CD14-positive monocyte (primary cell): ENCODE measurements at regions not wholly inside any gene's neighbourhood (a gene's known extent, or its start where the extent isn't known, plus 50 kb on each side); places are given as distances from the start of the nearest gene placed in this dataset.

ENCODE experiments used
- DNase-seq, 3 donors: peaks; one replicate each; pipeline ENCODE4 v3.0.0-alpha.2; 2011 to 2022
- H2AFZ ChIP-seq: 2 replicates; pipeline ENCODE4 v1.6.0; 2012; ENCODE audit warnings: mild to moderate bottlenecking, low read depth, low read length, inconsistent platforms; ENCODE audit not compliant: insufficient read depth, poor library complexity, severe bottlenecking
- H3K27ac ChIP-seq, 2 donors: 1 replicate in 1 of 2; 2 replicates in 1 of 2; pipeline ENCODE4 v1.5.1; 2012 to 2013; ENCODE audit warnings: low read length in 2 of 2, control low read depth in 1 of 2, inconsistent platforms in 1 of 2, low read depth in 1 of 2, mild to moderate bottlenecking in 1 of 2
- H3K27me3 ChIP-seq, 2 donors: one replicate each; pipeline versions ENCODE4 v1.6.0 to v1.6.1; 2011 to 2013; ENCODE audit warnings: low read length in 2 of 2; ENCODE audit not compliant: control insufficient read depth in 2 of 2, insufficient read depth in 2 of 2
- H3K36me3 ChIP-seq, 2 donors: replicated peaks in 1 of 2; 1 replicate in 1 of 2; 2 replicates in 1 of 2; pipeline versions ENCODE4 v1.5.1 to v1.6.1; 2012 to 2013; ENCODE audit warnings: low read length in 2 of 2, control low read depth in 1 of 2, inconsistent platforms in 1 of 2, mild to moderate bottlenecking in 1 of 2; ENCODE audit not compliant: insufficient read depth in 2 of 2, control insufficient read depth in 1 of 2
- H3K4me1 ChIP-seq, 2 donors: 1 replicate in 1 of 2; 2 replicates in 1 of 2; pipeline versions ENCODE4 v1.5.1 to v1.6.1; 2012 to 2013; ENCODE audit warnings: low read length in 2 of 2, control low read depth in 1 of 2, inconsistent platforms in 1 of 2, mild to moderate bottlenecking in 1 of 2, moderate library complexity in 1 of 2; ENCODE audit not compliant: insufficient read depth in 2 of 2, control insufficient read depth in 1 of 2
- H3K4me2 ChIP-seq: replicated peaks from 2 replicates; pipeline ENCODE3; 2012; ENCODE audit warnings: low read length, moderate library complexity, mild to moderate bottlenecking; ENCODE audit not compliant: poor library complexity, severe bottlenecking; ENCODE audit errors: extremely low read depth
- H3K4me3 ChIP-seq, 3 experiments: fragments of 200-600 bp in 1 of 3; sonication (generic) in 1 of 3; replicated peaks in 1 of 3; 1 replicate in 2 of 3; 2 replicates in 1 of 3; pipeline ENCODE4 v1.5.1; 2011 to 2013; ENCODE audit warnings: low read length in 3 of 3, mild to moderate bottlenecking in 3 of 3, control low read depth in 2 of 3, low read depth in 2 of 3, inconsistent platforms in 1 of 3, moderate library complexity in 1 of 3
- H3K79me2 ChIP-seq: 2 replicates; pipeline ENCODE4 v1.6.0; 2012; ENCODE audit warnings: mild to moderate bottlenecking, control low read depth, inconsistent platforms, low read length, moderate library complexity; ENCODE audit not compliant: insufficient read depth
- H3K9ac ChIP-seq: 2 replicates; pipeline ENCODE4 v1.6.0; 2017; ENCODE audit warnings: low read length, mild to moderate bottlenecking; ENCODE audit not compliant: insufficient read depth, poor library complexity, severe bottlenecking
- H3K9me3 ChIP-seq, 2 donors: replicated peaks in 1 of 2; 1 replicate in 1 of 2; 2 replicates in 1 of 2; pipeline versions ENCODE4 v1.5.1 to v1.6.1; 2012 to 2013; ENCODE audit warnings: low read length in 2 of 2, control low read depth in 1 of 2; ENCODE audit not compliant: control insufficient read depth in 1 of 2, insufficient read depth in 1 of 2
- H4K20me1 ChIP-seq: 2 replicates; pipeline ENCODE4 v1.6.0; 2012; ENCODE audit warnings: mild to moderate bottlenecking, low read length, control low read depth, moderate library complexity; ENCODE audit not compliant: insufficient read depth
- H3K27ac Mint-ChIP-seq, 7 donors: one replicate each; pipeline ENCODE4 v1.8.0; 2020; ENCODE audit warnings: mild to moderate bottlenecking in 7 of 7, mixed read lengths in 7 of 7, moderate library complexity in 6 of 7, inconsistent platforms in 2 of 7
- H3K27me3 Mint-ChIP-seq, 3 donors: one replicate each; pipeline ENCODE4 v1.8.0; 2021 to 2022; ENCODE audit warnings: low read depth in 3 of 3, mild to moderate bottlenecking in 3 of 3, mixed read lengths in 3 of 3, moderate library complexity in 3 of 3, inconsistent platforms in 1 of 3
- H3K36me3 Mint-ChIP-seq, 2 donors: one replicate each; pipeline ENCODE4 v1.8.0; 2020; ENCODE audit warnings: mixed read lengths in 2 of 2, inconsistent platforms in 1 of 2, mild to moderate bottlenecking in 1 of 2
- H3K4me1 Mint-ChIP-seq: one replicate; pipeline ENCODE4 v1.8.0; 2020; ENCODE audit warnings: mild to moderate bottlenecking, mixed read lengths
- H3K4me3 Mint-ChIP-seq, 2 donors: one replicate each; pipeline ENCODE4 v1.8.0; 2020; ENCODE audit warnings: mild to moderate bottlenecking in 2 of 2, mixed read lengths in 2 of 2, moderate library complexity in 1 of 2
- H3K9me3 Mint-ChIP-seq, 7 donors: one replicate each; pipeline ENCODE4 v1.8.0; 2020 to 2022; ENCODE audit warnings: mixed read lengths in 7 of 7, mild to moderate bottlenecking in 6 of 7, moderate library complexity in 6 of 7, inconsistent platforms in 2 of 7
- WGBS: methylation state at CpG from one replicate; pipeline ENCODE4 v1.1.5; 2013; ENCODE audit warnings: missing lambda C conversion rate; ENCODE audit not compliant: insufficient coverage; 5-methylcytosine and 5-hydroxymethylcytosine counted together
- intact Hi-C, 2 donors: fragments of 100-400 bp; cut with micrococcal nuclease; formaldehyde crosslinking; loops; one replicate each; pipeline versions ENCODE4 v1.15.0 to v1.15.1; 2023
- TF ChIP-seq, protein P1 (sequence below): fragments of 200-600 bp; IDR thresholded peaks from one replicate; pipeline ENCODE4 v1.8.0; 2022; ENCODE audit warnings: antibody characterized with exemption, mild to moderate bottlenecking

GRCh38 chr10:62632071-62632809 lies 172.3 kb upstream of the ADO start:
- peaks cover 59 to 62% of the 10 kb centered on the region in 2 donors for H3K4me1 ChIP-seq
- peak overlapping the region; percentile 13 for H3K4me2 ChIP-seq
- H3K4me3 Mint-ChIP-seq: peak overlapping the region; percentile 27 to 28
- intact Hi-C loops: loop anchor here (2.0 to 10.0 kb wide), 3 partner anchors 13 to 130 kb away; no protein-coding TSS in a partner anchor
- TF ChIP-seq, protein P1, sequence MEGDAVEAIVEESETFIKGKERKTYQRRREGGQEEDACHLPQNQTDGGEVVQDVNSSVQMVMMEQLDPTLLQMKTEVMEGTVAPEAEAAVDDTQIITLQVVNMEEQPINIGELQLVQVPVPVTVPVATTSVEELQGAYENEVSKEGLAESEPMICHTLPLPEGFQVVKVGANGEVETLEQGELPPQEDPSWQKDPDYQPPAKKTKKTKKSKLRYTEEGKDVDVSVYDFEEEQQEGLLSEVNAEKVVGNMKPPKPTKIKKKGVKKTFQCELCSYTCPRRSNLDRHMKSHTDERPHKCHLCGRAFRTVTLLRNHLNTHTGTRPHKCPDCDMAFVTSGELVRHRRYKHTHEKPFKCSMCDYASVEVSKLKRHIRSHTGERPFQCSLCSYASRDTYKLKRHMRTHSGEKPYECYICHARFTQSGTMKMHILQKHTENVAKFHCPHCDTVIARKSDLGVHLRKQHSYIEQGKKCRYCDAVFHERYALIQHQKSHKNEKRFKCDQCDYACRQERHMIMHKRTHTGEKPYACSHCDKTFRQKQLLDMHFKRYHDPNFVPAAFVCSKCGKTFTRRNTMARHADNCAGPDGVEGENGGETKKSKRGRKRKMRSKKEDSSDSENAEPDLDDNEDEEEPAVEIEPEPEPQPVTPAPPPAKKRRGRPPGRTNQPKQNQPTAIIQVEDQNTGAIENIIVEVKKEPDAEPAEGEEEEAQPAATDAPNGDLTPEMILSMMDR: no peak
- H3K4me1 Mint-ChIP-seq: peaks cover 7% of the 10 kb centered on the region
- H4K20me1 ChIP-seq: no peaks in the 10 kb centered on the region
- H3K36me3 Mint-ChIP-seq: peaks cover 0 to 1% of the 10 kb centered on the region in 2 donors
- H3K9me3 Mint-ChIP-seq: peaks cover 0 to 4% (median 0%) of the 10 kb centered on the region in 7 donors
- no peaks in the 10 kb centered on the region for H3K79me2 ChIP-seq
- H3K27me3 ChIP-seq: no peaks in the 10 kb centered on the region
- peak overlapping the region; percentile 84 for H3K9ac ChIP-seq
- peak overlapping the region in 1 of 3 experiments; percentile 5 for H3K4me3 ChIP-seq
- peaks cover 0 to 2% (median 0%) of the 10 kb centered on the region in 3 donors for H3K27me3 Mint-ChIP-seq
- H3K27ac ChIP-seq: peak overlapping the region; percentile 90 to 99
- WGBS: 0% methylated on average over 3 of the region's 12 CpGs
- no peak overlapping the region for H2AFZ ChIP-seq
- H3K9me3 ChIP-seq: no peaks in the 10 kb centered on the region
- DNase-seq: peak; percentile 94 to 99 (median 95)
- H3K27ac Mint-ChIP-seq: peak overlapping the region in 3 of 7 donors; percentile 98 to 100 (median 99)
- H3K36me3 ChIP-seq: no peaks in the 10 kb centered on the region

DNA sequence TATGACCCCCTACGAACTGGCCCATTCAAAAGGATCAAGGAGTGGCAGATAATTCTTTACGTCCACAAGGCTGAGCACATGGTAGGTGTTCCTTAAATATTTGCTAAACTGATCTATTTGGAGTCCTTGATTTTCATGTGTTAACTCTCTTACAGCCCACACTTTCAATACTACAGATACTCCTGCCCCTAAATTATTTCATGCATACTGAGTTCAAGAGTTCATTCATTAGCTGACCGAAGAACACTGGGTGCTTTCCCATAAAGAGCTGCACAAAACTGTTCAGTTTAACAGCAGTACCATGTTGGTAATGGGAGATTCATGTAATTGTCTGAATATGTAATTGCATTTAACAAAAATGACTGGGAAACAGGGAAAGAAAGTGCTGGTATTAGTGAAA lies 170.5 kb upstream of the ADO start:
- H3K27me3 ChIP-seq: no peaks in the 10 kb centered on the region

More for the DNA sequence above, 170.5 kb upstream of the ADO start:
- peak overlapping the region; percentile 11 for H3K4me2 ChIP-seq
- no peaks in the 10 kb centered on the region for H3K36me3 ChIP-seq
- no peaks in the 10 kb centered on the region for H3K79me2 ChIP-seq
- no peak overlapping the region for H3K4me3 ChIP-seq
- Mint-ChIP-seq H3K9me3 (peaks cover 0 to 5% (median 0%) of the 10 kb centered on the region in 7 donors), H3K36me3 (peaks cover 0 to 1% of the 10 kb centered on the region in 2 donors), H3K4me3 (no peak overlapping the region), H3K27me3 (peaks cover 0 to 2% (median 0%) of the 10 kb centered on the region in 3 donors), H3K4me1 (peaks cover 7% of the 10 kb centered on the region), H3K27ac (peak overlapping the region in 2 of 7 donors; percentile 98 to 100)
- H3K4me1 ChIP-seq: peaks cover 76 to 79% of the 10 kb centered on the region in 2 donors
- no peak overlapping the region for H2AFZ ChIP-seq
- TF ChIP-seq, protein P1: no peak
- H3K9me3 ChIP-seq: no peaks in the 10 kb centered on the region
- DNase-seq: no peak
- H3K27ac ChIP-seq: peak overlapping the region in 1 of 2 donors; percentile 99
- no peak overlapping the region for H3K9ac ChIP-seq
- intact Hi-C loops: loop anchor here (2.0 to 10.0 kb wide), 3 partner anchors 15 to 128 kb away; no protein-coding TSS in a partner anchor
- WGBS: no CpG with 5 or more reads among the region's 3 CpGs
- no peaks in the 10 kb centered on the region for H4K20me1 ChIP-seq
